Neural cell (in vitro differentiated cells): ENCODE measurements at regions not wholly inside any gene's neighbourhood (a gene's known extent, or its start where the extent isn't known, plus 50 kb on each side); places are given as distances from the start of the nearest gene placed in this dataset.

Experiments
- CTCF ChIP-seq: fragments of 450-650 bp; IDR thresholded peaks from 2 replicates; pipeline ENCODE4 v1.5.1; 2014; ENCODE audit warnings: antibody characterized with exemption, mild to moderate bottlenecking, moderate library complexity; ENCODE audit not compliant: poor library complexity, severe bottlenecking
- EP300 ChIP-seq: fragments of 450-650 bp; conservative IDR thresholded peaks from 2 replicates; pipeline ENCODE4 v1.6.1; 2014; ENCODE audit warnings: antibody characterized with exemption, mild to moderate bottlenecking, moderate library complexity; ENCODE audit not compliant: poor library complexity, severe bottlenecking
- EZH2 ChIP-seq: fragments of 200-600, 300-800 bp; shearing (Covaris generic), sonication (generic); IDR thresholded peaks from 2 replicates; pipeline ENCODE4 v1.6.1; 2014; ENCODE audit warnings: antibody characterized with exemption, low read length, borderline replicate concordance, mild to moderate bottlenecking; ENCODE audit not compliant: insufficient read depth, poor library complexity, severe bottlenecking
- MXI1 ChIP-seq: fragments of 450-650 bp; conservative IDR thresholded peaks from 2 replicates; pipeline ENCODE4 v1.6.1; 2014; ENCODE audit warnings: antibody characterized with exemption, mild to moderate bottlenecking; ENCODE audit not compliant: poor library complexity, severe bottlenecking
- POLR2AphosphoS5 ChIP-seq: IDR thresholded peaks from 2 replicates; pipeline ENCODE4 v1.6.1; 2012
- RAD21 ChIP-seq: fragments of 450-650 bp; conservative IDR thresholded peaks from 2 replicates; pipeline ENCODE4 v1.6.1; 2014; ENCODE audit warnings: antibody characterized with exemption, mild to moderate bottlenecking, moderate library complexity
- REST ChIP-seq: IDR thresholded peaks from 2 replicates; pipeline ENCODE4 v1.6.1; 2012; ENCODE audit warnings: borderline replicate concordance
- SMC3 ChIP-seq: fragments of 450-650 bp; conservative IDR thresholded peaks from 2 replicates; pipeline ENCODE4 v1.6.1; 2014; ENCODE audit warnings: antibody characterized with exemption, mild to moderate bottlenecking, moderate library complexity; ENCODE audit not compliant: poor library complexity
- TAF1 ChIP-seq: IDR thresholded peaks from 2 replicates; pipeline ENCODE4 v1.6.1; 2012; ENCODE audit warnings: low read depth

GRCh38 chr4:134787315-134787714 is 585.7 kb upstream of the PABPC4L start:
- TF ChIP-seq RAD21: no peak
- TF ChIP-seq EP300: no peak
- no peak for TF ChIP-seq CTCF
- no peak for TF ChIP-seq EZH2
- no peak for TF ChIP-seq REST
- no peak for TF ChIP-seq TAF1
- TF ChIP-seq POLR2AphosphoS5: no peak
- no peak for TF ChIP-seq SMC3
- no peak for TF ChIP-seq MXI1
